ENCODE measurements at regions not wholly inside any gene's neighbourhood (a gene's known extent, or its start where the extent isn't known, plus 50 kb on each side); places are given as distances from the start of the nearest gene placed in this dataset.

GRCh38 chr4:83170952-83171399 is 56.4 kb upstream of the PLAC8 start:
- no peak for DNase-seq

All from NCI-H345 (cell line).